ENCODE measurements at regions not wholly inside any gene's neighbourhood (a gene's known extent, or its start where the extent isn't known, plus 50 kb on each side); places are given as distances from the start of the nearest gene placed in this dataset.
A peak's percentile ranks its signal among the peaks of the same experiment; 100 is the strongest.

DNA sequence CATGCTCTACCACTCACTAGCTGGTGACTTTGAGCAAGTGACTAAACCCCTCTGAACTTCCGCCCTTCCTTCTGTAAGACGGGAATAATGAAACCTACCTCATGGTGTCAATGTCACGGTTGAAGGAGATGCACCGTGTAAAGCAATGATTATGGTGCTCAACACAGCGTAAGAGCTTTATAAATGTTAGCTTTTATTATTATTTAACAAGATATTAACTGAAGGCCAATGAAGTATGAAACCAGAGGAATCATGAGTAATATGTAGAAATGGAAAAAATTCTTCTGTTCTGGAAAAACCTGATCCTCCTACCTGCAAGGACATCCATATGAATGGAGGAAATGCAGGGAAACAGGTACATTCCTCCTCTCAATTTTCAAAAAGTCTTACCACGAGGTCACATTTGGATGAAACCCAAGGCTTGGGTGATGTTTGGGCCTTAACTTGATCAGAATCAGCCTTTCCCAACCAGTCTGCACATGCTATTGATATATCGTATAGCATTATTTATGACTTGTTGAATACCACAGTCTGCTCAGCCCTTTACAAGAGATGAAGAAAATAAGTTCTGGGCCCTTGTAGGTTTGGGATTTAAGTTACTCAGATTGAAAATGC, 166.8 kb upstream of the TBX3 start:
- CTCF ChIA-PET: interaction anchor here (0.6 to 0.8 kb wide), 3 partner anchors 166 to 1779 kb away, joined by 3 read pairs; partner anchors contain the start of gene TBX3
- TF ChIP-seq, protein P1, sequence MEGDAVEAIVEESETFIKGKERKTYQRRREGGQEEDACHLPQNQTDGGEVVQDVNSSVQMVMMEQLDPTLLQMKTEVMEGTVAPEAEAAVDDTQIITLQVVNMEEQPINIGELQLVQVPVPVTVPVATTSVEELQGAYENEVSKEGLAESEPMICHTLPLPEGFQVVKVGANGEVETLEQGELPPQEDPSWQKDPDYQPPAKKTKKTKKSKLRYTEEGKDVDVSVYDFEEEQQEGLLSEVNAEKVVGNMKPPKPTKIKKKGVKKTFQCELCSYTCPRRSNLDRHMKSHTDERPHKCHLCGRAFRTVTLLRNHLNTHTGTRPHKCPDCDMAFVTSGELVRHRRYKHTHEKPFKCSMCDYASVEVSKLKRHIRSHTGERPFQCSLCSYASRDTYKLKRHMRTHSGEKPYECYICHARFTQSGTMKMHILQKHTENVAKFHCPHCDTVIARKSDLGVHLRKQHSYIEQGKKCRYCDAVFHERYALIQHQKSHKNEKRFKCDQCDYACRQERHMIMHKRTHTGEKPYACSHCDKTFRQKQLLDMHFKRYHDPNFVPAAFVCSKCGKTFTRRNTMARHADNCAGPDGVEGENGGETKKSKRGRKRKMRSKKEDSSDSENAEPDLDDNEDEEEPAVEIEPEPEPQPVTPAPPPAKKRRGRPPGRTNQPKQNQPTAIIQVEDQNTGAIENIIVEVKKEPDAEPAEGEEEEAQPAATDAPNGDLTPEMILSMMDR (IDR thresholded peaks at IDR 0.05; ENCODE audit: unreplicated experiment): no peak

DNA sequence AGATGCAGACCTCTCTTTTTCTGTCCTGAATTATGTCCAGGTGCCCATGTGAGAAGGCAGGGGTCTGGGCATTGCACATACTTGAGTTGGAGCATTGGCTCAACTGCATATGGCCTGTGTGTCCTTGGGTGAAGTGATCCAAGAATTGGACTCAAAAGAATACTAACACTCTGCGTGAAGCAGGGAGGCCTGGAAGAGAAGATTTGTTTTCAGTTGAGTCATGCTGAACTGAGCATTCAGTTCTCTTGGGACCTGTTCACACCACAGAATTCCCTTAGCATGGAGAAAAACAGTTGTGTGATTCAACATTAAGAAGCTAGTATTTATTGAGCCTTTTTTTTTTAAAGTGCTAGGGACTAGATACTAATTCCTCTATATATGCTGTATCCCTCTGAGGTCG, 164.7 kb upstream of the TBX3 start:
- no TSS peak for BruUV-seq (replicated peaks)
- ChIA-PET POLR2A (no interaction called here), CTCF (no interaction called here)
- intact Hi-C loops (cut with micrococcal nuclease): no loop called here
- Mint-ChIP-seq H3K4me3 (ENCODE audit: unreplicated experiment) (no peak overlapping the region), H3K36me3 (ENCODE audit: insufficient read depth, unreplicated experiment) (no peaks in the 10 kb centered on the region), H3K9me3 (ENCODE audit: unreplicated experiment) (no peaks in the 10 kb centered on the region), H3K27ac (ENCODE audit: low read depth, unreplicated experiment) (no peak overlapping the region), H3K4me1 (ENCODE audit: insufficient read depth, unreplicated experiment) (no peaks in the 10 kb centered on the region), H3K27me3 (ENCODE audit: insufficient read depth, unreplicated experiment) (no peaks in the 10 kb centered on the region)
- DNase-seq (ENCODE audit: unreplicated experiment): peak; percentile 41
- TF ChIP-seq, protein P1 (IDR thresholded peaks at IDR 0.05; ENCODE audit: unreplicated experiment): no peak

More for the DNA sequence above, 166.8 kb upstream of the TBX3 start:
- BruUV-seq (replicated peaks): no TSS peak
- Mint-ChIP-seq H3K27me3 (ENCODE audit: insufficient read depth, unreplicated experiment) (no peaks in the 10 kb centered on the region), H3K9me3 (ENCODE audit: unreplicated experiment) (no peaks in the 10 kb centered on the region), H3K4me1 (ENCODE audit: insufficient read depth, unreplicated experiment) (no peaks in the 10 kb centered on the region), H3K36me3 (ENCODE audit: insufficient read depth, unreplicated experiment) (no peaks in the 10 kb centered on the region), H3K4me3 (ENCODE audit: unreplicated experiment) (no peak overlapping the region), H3K27ac (ENCODE audit: low read depth, unreplicated experiment) (no peak overlapping the region)
- no peak for DNase-seq (ENCODE audit: unreplicated experiment)
- POLR2A ChIA-PET: no interaction called here
- intact Hi-C loops (cut with micrococcal nuclease): no loop called here

DNA sequence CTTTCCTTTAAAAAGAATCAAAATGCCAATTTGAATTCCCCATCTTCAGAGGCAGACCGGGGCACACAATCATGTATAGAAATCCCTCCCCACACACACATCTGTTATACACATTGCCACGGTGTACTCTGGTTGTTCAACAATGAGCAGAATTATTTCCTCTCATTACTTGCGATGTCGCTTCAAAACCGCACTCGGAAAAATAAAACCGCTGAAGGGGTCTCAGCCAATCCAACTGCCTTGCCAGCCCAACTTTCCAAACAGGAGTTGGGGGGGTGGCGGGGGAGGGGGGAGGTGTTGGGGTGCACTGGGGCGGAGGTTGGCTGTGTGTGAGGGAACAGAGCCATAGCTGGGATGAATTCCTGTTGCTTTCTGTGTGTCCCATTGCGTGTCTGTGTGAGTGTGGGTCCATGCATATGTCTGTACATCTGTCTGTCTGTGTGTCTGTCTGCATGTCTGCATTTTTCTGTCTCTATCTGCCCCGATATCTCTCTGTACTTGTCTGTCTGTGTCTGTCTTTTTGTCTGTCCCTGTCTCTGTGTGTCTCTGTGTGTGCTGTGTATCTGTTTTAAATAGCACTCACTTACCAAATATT, 163.6 kb upstream of the TBX3 start:
- no peaks in the 10 kb centered on the region for H3K36me3 Mint-ChIP-seq (ENCODE audit: insufficient read depth, unreplicated experiment)
- no peak overlapping the region for H3K27ac Mint-ChIP-seq (ENCODE audit: low read depth, unreplicated experiment)
- ChIA-PET CTCF (no interaction called here), POLR2A (no interaction called here)
- intact Hi-C loops (cut with micrococcal nuclease): no loop called here
- no peaks in the 10 kb centered on the region for H3K27me3 Mint-ChIP-seq (ENCODE audit: insufficient read depth, unreplicated experiment)
- H3K4me3 Mint-ChIP-seq (ENCODE audit: unreplicated experiment): no peak overlapping the region
- DNase-seq (ENCODE audit: unreplicated experiment): no peak
- no peaks in the 10 kb centered on the region for H3K4me1 Mint-ChIP-seq (ENCODE audit: insufficient read depth, unreplicated experiment)
- no TSS peak for BruUV-seq (replicated peaks)
- TF ChIP-seq, protein P1 (IDR thresholded peaks at IDR 0.05; ENCODE audit: unreplicated experiment): no peak
- no peaks in the 10 kb centered on the region for H3K9me3 Mint-ChIP-seq (ENCODE audit: unreplicated experiment)

DNA sequence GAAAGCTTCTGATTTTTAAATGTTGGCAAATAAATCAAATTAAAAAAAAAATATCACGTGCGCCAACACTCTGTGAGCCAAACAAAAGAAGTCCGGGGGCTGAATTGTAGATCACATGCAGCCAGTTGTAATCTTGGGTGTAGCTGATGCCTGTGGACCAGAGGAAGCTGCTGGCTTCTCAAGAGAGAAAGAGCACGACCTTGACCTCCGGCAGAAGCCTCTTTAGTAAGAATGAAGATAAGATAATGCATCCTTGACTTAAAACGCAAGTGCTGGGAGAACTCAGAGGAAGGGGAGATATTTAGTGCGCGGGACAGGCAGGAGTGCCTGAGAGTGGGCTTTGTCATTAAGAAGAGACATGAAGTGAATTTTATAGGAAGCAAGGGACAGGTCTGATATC, 162.8 kb upstream of the TBX3 start:
- POLR2A ChIA-PET: interaction anchor here (0.8 kb wide), 1 partner anchor 19 kb away, joined by 3 read pairs; no protein-coding TSS in a partner anchor
- Mint-ChIP-seq H3K27ac (ENCODE audit: low read depth, unreplicated experiment) (no peak overlapping the region), H3K4me1 (ENCODE audit: insufficient read depth, unreplicated experiment) (no peaks in the 10 kb centered on the region), H3K9me3 (ENCODE audit: unreplicated experiment) (no peaks in the 10 kb centered on the region), H3K36me3 (ENCODE audit: insufficient read depth, unreplicated experiment) (no peaks in the 10 kb centered on the region), H3K27me3 (ENCODE audit: insufficient read depth, unreplicated experiment) (no peaks in the 10 kb centered on the region), H3K4me3 (ENCODE audit: unreplicated experiment) (no peak overlapping the region)
- intact Hi-C loops (cut with micrococcal nuclease): no loop called here
- TF ChIP-seq, protein P1 (IDR thresholded peaks at IDR 0.05; ENCODE audit: unreplicated experiment): no peak
- CTCF ChIA-PET: no interaction called here
- no TSS peak for BruUV-seq (replicated peaks)
- DNase-seq (ENCODE audit: unreplicated experiment): no peak
